Activated naive CD4-positive, alpha-beta T cell treated with anti-CD3 and anti-CD28 coated beads, Interleukin-2, amount 50 U/mL, for 72 hours (primary cell): ENCODE measurements at regions not wholly inside any gene's neighbourhood (a gene's known extent, or its start where the extent isn't known, plus 50 kb on each side); places are given as distances from the start of the nearest gene placed in this dataset.

ENCODE experiments used
- ATAC-seq, 2 donors: fragments of 150-1000 bp; cut with Tn5 transposase; 2 replicates each; pipeline ENCODE4 v1.10.0; 2021; ENCODE audit warnings: mild to moderate bottlenecking in 2 of 2, moderate library complexity in 2 of 2
- DNase-seq, 2 donors: peaks; one replicate each; pipeline ENCODE4 v3.0.0; 2021 to 2022; ENCODE audit warnings: low spot score in 2 of 2
- H3K27ac Mint-ChIP-seq, 2 donors: one replicate each; pipeline ENCODE4 v1.8.0; 2022; ENCODE audit warnings: mild to moderate bottlenecking in 2 of 2, mixed read lengths in 2 of 2
- H3K36me3 Mint-ChIP-seq, 2 donors: one replicate each; pipeline ENCODE4 v1.8.0; 2022; ENCODE audit warnings: mixed read lengths in 2 of 2
- H3K9me3 Mint-ChIP-seq, 2 donors: one replicate each; pipeline ENCODE4 v1.8.0; 2022; ENCODE audit warnings: mixed read lengths in 2 of 2

DNA sequence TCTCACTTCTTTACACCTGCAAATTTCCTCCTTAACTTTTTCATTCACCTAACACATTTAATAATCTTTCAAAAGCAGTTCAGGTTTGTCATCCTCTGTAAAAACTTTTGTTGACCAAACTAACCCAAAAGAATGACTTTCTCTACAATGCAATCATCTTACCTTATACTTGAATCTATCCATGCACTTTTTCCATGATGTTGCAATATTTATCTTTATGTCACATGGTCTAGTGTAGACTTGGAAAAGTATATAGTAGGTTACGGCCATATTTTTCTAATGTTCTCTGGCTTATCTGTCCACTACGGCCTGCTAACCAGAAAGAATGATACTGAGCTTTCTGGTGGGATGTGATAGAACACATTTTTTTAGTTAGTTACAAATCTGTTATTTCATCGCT lies 431.0 kb upstream of the SOX9 start:
- no peak for ATAC-seq
- H3K27ac Mint-ChIP-seq = no peak overlapping the region
- no peak for DNase-seq
- H3K36me3 Mint-ChIP-seq = peaks cover 0 to 5% of the 10 kb centered on the region in 2 donors
- peaks cover 5 to 16% of the 10 kb centered on the region in 2 donors for H3K9me3 Mint-ChIP-seq

DNA sequence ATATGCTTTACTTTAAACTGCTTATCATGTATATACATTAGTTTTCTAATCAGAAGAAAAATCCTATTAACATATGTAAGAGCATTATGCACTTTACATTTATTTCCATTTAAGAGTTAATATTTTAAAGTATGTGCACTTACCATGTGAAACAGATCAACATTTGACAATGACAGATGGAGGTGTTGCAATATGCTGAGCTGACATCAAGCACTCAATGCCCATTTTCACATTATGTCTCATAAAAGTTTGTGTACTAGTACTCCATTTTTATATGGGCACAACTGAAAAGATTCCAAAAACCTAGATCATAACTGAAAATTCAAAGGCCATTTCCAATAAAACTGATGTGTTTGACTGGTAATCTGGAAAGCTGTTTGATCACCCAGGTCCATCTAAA lies 420.9 kb upstream of the SOX9 start:
- peaks cover 0 to 4% of the 10 kb centered on the region in 2 donors for H3K36me3 Mint-ChIP-seq
- no peak for ATAC-seq
- no peak overlapping the region for H3K27ac Mint-ChIP-seq
- H3K9me3 Mint-ChIP-seq = peaks cover 17 to 31% of the 10 kb centered on the region in 2 donors
- DNase-seq = no peak

DNA sequence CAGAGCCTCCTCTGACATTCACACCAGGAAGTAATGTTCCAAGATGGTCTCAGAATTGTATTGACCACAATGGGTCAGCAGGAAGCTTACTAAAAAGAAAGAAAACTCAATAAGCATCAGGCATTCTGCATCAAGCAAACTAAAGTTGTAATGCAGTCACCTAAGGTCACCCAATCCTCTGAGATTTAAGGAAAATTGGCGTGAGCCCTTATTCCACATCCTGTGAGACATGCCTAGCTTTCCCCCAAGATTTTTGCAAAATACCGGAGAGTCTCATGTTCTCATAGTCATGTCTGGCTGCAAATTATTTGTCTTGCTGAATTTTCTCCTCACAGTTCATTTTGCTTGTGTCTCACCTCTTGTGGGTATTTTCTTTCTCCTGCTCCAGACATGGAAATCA lies 417.1 kb upstream of the SOX9 start:
- Mint-ChIP-seq H3K9me3 (peaks cover 11 to 19% of the 10 kb centered on the region in 2 donors), H3K27ac (no peak overlapping the region), H3K36me3 (no peaks in the 10 kb centered on the region)
- ATAC-seq = no peak
- no peak for DNase-seq

DNA sequence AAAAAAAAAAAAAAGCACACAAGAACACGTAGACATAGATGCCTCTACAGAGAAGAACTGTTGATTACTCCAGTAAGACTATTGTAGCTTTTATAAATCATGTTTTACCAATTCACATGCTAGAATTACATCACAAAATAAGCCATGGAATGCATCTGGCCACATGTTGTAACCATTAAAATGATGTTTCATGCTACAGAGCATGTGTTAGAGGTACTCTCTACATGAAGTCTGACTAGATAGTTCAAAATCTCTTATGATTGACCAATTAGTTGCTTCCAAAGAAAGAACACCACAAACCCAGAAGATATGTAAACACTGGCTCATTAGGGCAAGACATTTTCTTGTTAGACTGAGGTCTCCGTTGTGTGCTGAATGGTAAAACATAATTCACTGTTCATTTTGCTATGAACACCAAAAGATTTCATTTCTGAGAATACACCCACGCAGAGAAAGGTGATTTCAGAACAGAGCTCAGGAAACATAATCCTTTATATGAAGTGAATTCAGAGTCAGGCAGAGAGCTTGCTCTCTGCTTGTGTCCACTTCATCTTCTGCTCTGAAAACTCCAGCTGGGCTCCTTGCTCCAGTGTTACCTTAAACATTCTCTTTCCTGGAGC lies 411.4 kb upstream of the SOX9 start:
- no peak for ATAC-seq
- DNase-seq = no peak
- no peak overlapping the region for H3K27ac Mint-ChIP-seq
- H3K9me3 Mint-ChIP-seq = peaks cover 0 to 7% of the 10 kb centered on the region in 2 donors
- no peaks in the 10 kb centered on the region for H3K36me3 Mint-ChIP-seq

DNA sequence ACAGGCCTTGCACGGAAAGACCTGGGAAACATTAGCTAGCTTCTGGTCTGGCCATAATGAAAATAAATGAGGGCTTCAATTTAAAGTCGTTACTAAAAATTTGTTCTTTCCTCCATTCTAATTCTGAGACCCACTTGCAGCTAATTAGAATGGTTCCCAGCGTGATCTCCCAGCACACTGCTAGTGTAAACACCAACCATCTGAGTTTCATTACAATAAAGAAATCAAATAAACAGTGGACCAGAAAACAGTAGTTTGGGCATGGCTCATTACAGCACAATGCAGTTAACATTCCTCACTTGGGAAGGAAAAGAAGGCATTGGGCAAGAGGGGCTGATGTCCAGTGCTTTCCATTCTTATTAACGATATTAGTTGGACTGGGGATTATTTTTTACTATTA lies 410.9 kb upstream of the SOX9 start:
- H3K36me3 Mint-ChIP-seq = no peaks in the 10 kb centered on the region
- no peak overlapping the region for H3K27ac Mint-ChIP-seq
- ATAC-seq = no peak
- H3K9me3 Mint-ChIP-seq = peaks cover 0 to 5% of the 10 kb centered on the region in 2 donors
- DNase-seq = no peak

DNA sequence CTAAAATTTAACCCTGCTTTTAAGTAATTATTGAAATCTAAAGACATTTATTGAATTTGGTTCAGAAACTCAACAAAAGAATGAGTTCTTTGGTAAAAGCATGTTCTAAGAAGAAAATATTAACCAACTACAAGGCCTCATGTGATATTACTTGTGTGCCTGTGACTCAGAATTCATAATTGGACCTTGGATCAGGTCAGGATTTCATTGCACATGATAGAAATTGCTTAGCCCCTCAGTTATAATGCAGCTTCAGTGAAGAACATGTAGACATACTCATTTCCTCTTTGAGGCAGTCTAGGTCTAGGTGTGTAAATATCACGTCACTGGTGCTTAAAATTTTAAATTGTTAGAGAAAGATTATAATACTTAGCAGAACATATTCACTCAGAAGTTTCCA lies 410.0 kb upstream of the SOX9 start:
- Mint-ChIP-seq H3K27ac (no peak overlapping the region), H3K36me3 (no peaks in the 10 kb centered on the region), H3K9me3 (peaks cover 7 to 12% of the 10 kb centered on the region in 2 donors)
- ATAC-seq (no peak), DNase-seq (no peak)

DNA sequence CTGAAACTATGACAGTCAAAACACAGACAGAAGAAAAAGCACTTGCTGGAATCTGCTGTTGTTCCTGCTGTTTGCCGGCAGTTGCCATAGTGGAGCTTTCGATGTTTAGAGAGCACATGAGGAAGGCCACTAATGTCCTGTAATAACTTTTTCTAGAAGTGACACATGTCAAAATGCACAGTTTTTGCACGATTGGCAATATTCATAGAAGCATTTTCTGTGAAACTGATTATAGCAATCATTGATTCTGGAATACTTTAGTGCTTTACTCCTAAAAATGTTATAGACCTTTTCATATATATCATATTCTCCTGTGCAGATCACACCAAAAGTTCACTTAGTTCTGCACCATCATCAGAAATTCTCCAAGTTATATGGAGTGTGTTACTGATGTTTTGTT lies 407.0 kb upstream of the SOX9 start:
- peaks cover 17% of the 10 kb centered on the region in 2 donors for H3K9me3 Mint-ChIP-seq

DNA sequence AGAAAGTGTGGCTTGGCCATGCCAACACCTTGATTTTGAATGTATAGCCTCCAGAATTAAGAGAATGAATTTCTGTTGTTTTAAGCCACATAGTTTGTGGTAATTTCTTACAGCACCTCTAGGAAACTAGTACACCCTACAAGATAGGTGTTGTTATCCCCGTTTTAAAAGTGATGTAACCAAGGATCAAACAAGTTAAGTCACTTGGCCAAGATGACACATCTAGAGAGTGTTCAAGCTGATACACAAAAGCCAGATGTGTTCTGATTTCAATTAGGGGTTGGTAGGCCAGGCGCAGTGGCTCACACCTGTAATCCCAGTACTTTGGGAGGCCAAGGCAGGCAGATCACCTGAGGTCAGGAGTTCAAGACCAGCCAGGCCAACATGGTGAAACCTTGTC lies 396.5 kb upstream of the SOX9 start:
- ATAC-seq (no peak), DNase-seq (no peak)
- Mint-ChIP-seq H3K9me3 (peaks cover 6 to 11% of the 10 kb centered on the region in 2 donors), H3K27ac (no peak overlapping the region), H3K36me3 (no peaks in the 10 kb centered on the region)

More for the DNA sequence above, 407.0 kb upstream of the SOX9 start:
- Mint-ChIP-seq H3K27ac (no peak overlapping the region), H3K36me3 (no peaks in the 10 kb centered on the region)
- ATAC-seq (no peak), DNase-seq (no peak)

DNA sequence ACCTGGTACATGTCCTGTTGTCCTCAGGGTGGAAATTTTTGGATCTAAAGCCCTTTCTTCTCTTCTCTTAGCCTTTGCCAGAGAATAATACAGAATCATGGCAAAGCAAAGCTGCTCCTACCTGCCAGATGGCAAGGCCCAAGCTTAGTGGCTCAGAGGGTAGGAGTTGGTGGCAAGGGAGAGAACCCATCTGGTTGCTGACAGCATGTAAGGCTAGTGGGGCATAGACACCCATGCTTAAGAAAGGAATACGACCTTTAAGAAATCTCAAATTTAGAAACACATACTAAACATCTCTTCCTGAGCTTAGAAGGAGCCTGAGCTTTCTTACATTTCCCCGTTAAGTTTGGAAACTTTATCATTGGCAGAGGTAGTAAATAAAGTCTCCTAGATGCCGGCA lies 395.0 kb upstream of the SOX9 start:
- Mint-ChIP-seq H3K27ac (no peak overlapping the region), H3K36me3 (no peaks in the 10 kb centered on the region), H3K9me3 (peaks cover 5 to 13% of the 10 kb centered on the region in 2 donors)
- DNase-seq (no peak), ATAC-seq (no peak)

DNA sequence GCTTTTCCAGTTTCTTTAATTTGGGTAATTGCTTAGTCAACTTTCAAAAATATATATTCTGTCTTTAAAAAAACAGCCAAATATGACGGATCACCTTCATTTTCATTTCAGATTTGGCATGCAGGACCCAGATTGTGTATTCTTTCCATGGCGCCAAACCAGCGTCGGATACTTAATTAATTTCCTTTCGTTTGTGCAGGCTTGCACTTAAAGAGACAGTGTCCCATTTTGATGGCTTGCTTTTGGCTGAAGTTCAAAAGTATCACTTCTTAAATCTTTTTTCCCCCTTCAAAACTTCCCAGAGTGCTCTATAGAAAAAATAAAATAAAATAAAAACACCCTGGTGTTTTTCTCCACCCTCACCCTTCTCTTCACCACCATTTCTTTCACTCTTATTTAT lies 394.5 kb upstream of the SOX9 start:
- peaks cover 5 to 13% of the 10 kb centered on the region in 2 donors for H3K9me3 Mint-ChIP-seq
- H3K27ac Mint-ChIP-seq = no peak overlapping the region
- H3K36me3 Mint-ChIP-seq = no peaks in the 10 kb centered on the region
- DNase-seq (no peak), ATAC-seq (no peak)

DNA sequence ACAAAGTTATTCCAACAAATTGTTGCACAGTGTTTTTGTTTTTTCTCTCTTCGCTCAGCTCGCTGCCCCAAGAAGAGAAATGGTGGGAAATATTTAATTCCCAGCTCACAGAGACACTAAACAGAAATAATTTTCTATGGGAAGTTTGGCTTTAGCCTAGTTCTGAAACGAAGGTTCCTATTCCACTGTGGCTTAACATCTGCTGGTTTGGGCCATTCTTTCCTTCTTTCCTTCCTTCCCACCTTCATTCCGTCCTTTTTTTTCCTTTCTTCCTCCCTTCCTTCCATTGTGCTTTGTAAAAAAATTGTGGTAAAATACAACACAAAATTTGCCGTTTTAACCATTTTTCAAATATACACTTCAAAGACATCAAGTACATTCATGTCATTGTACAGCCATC lies 393.5 kb upstream of the SOX9 start:
- no peak for DNase-seq
- no peak for ATAC-seq
- H3K36me3 Mint-ChIP-seq = no peaks in the 10 kb centered on the region

DNA sequence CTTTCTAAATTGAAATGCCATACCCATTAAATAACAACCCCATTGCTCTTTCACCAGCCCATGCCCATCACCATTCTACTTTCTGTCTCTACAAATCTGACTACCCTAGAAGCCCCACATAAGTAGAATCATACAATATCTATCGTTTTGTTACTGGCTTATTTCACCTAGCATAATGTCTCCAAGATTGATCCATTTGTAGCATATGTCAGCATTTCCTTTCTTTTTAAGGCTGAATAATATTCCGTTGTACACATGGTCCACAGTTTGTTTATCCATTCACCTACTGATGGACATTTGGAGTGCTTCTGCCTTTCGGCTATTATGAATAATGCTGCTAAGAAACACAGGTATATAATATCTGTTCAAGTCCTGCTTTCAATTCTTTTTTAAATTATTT lies 393.1 kb upstream of the SOX9 start:
- H3K9me3 Mint-ChIP-seq = peaks cover 5 to 13% of the 10 kb centered on the region in 2 donors
- ATAC-seq (no peak), DNase-seq (no peak)
- H3K36me3 Mint-ChIP-seq = no peaks in the 10 kb centered on the region
- H3K27ac Mint-ChIP-seq = no peak overlapping the region

More for the DNA sequence above, 393.5 kb upstream of the SOX9 start:
- Mint-ChIP-seq H3K27ac (no peak overlapping the region), H3K9me3 (peaks cover 5 to 13% of the 10 kb centered on the region in 2 donors)

DNA sequence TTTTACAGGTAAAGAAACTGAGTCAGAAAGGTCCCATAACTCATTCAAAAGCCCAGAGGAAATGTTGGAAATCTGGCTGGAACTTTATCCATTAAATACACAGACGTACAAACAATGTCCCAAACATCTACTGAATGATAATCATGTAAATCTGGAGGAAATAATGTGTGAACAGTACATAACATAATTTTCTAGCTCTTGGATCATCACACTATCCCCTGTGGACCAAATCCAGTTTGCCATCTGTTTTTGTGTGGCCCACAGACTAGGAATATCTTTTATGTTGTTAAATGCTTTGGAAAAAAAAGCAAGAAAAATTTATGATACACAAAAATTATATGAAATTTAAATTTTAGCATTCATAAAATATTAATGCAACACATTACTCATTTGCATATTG lies 389.9 kb upstream of the SOX9 start:
- Mint-ChIP-seq H3K36me3 (no peaks in the 10 kb centered on the region), H3K27ac (no peak overlapping the region), H3K9me3 (peaks cover 5 to 13% of the 10 kb centered on the region in 2 donors)
- ATAC-seq (no peak), DNase-seq (no peak)

DNA sequence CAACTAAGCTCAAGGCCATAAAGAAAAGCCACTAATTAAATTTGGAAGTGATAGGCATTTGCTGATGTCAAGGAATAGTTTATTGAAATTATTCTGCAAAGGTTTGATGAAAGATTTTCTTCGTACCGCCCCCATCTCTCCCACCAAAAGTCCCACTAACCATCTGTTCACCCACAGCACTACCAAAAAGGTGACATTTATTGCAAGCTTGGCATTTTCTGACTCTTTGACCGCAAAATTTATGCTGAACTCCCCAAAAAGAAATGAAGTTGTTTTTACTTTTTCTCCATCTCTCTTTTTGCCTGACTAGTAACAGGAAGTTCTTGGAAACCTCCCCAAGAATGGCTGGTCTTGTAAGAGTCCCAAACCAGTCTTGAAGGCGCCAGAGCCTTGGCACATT lies 384.9 kb upstream of the SOX9 start:
- Mint-ChIP-seq H3K9me3 (peaks cover 2 to 3% of the 10 kb centered on the region in 2 donors), H3K27ac (no peak overlapping the region), H3K36me3 (no peaks in the 10 kb centered on the region)
- no peak for DNase-seq
- ATAC-seq = no peak

DNA sequence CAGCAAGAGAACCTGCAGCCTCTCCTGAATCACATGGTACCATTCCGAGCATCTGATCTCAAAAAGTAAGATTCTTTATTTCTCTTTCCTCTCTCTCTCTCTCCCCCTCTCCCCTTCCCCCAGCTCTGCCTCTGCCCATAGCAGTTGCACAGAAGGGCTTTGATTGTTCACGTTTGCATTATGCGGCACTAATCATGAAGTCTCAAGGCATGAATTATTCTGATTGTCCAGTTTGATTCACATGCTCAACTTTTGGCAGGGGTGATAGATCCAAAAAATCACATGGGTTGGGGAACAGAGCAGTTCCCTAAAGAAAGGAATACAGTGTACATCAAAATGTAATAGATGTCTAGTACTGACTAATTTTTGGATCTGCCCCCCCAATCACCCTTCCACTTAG lies 380.0 kb upstream of the SOX9 start:
- no peaks in the 10 kb centered on the region for H3K36me3 Mint-ChIP-seq
- DNase-seq = no peak
- no peak for ATAC-seq
- H3K27ac Mint-ChIP-seq = no peak overlapping the region
- peaks cover 3 to 5% of the 10 kb centered on the region in 2 donors for H3K9me3 Mint-ChIP-seq

DNA sequence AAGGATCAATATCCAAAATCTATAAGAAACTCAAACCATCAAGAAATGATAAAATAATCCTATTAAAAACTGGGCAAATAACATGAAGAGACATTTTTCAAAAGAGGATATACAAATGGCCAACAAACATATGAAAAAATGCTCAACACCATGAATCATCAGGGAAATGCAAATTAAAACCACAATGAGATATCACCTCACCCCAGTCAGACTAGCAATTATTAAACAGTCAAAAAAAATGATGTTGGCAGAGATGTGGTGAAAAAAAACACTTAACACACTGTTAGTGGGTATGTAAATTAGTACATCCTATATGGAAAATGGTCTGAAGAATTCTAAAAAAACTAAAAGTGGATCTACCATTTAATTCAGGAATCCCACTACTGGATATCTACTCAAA lies 379.0 kb upstream of the SOX9 start:
- H3K9me3 Mint-ChIP-seq = peaks cover 3 to 5% of the 10 kb centered on the region in 2 donors
- no peak overlapping the region for H3K27ac Mint-ChIP-seq
- ATAC-seq = no peak
- H3K36me3 Mint-ChIP-seq = no peaks in the 10 kb centered on the region
- no peak for DNase-seq

DNA sequence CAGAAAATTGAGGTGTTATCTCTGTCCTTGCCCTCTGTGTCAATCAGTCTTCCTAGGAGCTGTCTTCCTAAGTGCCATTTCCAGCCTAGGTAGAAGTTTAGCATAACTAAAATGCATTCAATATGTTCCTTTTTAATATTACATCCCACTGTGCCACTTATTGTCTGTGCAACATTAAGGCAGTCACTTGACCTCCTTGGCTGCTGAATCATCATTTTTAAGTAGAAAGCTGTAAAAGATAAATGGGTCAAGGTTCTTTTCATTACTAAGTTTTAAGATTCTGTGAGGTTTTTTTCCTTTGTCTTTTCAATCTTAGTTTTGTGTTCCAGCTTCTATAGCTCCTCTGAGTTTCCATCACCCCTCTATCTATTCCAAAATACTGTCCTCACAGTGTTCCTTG lies 371.9 kb upstream of the SOX9 start:
- Mint-ChIP-seq H3K9me3 (no peaks in the 10 kb centered on the region), H3K36me3 (no peaks in the 10 kb centered on the region), H3K27ac (no peak overlapping the region)
- ATAC-seq (no peak), DNase-seq (no peak)

DNA sequence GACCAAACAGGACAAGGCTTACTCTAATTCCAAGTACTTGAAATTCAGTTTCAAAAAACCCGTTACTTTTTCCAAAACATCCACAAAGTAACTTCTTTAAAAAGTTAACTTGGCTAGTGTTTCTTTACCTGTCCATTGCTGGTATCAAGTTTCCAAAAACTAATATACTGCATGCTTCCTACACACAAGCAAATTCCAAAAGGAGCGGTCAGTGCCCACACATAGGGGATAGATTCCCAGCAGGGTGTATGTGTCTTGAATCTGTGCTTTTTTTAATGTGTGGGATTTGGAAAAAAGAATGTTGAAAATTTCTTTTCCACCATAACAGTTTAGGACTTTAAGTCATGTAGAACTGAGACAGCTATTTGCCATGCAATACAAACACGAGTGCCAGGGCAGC lies 367.8 kb upstream of the SOX9 start:
- Mint-ChIP-seq H3K36me3 (no peaks in the 10 kb centered on the region), H3K27ac (no peak overlapping the region), H3K9me3 (peaks cover 0 to 4% of the 10 kb centered on the region in 2 donors)
- ATAC-seq (no peak), DNase-seq (no peak)

DNA sequence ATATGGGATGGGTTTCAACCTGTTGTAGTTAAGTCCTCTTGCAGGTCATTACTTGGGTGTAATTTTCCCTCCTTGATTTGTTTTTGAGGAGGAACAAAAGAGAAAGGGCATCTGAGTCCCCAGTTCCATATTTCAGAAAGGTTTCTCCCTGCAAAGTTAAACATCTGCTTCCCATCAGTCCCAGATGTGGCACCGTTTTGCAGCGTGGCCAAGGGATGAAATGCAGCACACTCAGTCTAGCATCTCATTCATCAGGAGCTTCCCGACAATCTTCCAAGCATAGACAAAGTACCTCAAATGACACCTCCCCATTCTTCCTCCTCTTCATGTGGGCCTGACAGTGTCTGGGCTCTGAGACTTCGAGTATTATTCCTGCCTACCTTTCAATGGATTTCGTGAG lies 363.7 kb upstream of the SOX9 start:
- ATAC-seq (no peak), DNase-seq (no peak)
- Mint-ChIP-seq H3K27ac (no peak overlapping the region), H3K36me3 (no peaks in the 10 kb centered on the region), H3K9me3 (peaks cover 4% of the 10 kb centered on the region in 2 donors)
